PC-3 (cell line): ENCODE measurements at regions not wholly inside any gene's neighbourhood (a gene's known extent, or its start where the extent isn't known, plus 50 kb on each side); places are given as distances from the start of the nearest gene placed in this dataset.

Source experiments
- CTCF ChIP-seq: fragments of 300-600 bp; sonication (generic); conservative IDR thresholded peaks from 2 replicates; pipeline ENCODE4 v1.5.1; 2017; ENCODE audit warnings: antibody characterized with exemption, low read depth, mild to moderate bottlenecking, low read length
- EZH2 ChIP-seq: fragments of 300-600 bp; sonication (generic); IDR thresholded peaks from one replicate; pipeline ENCODE4 v1.6.1; 2017; ENCODE audit warnings: antibody characterized with exemption, mild to moderate bottlenecking, low read length; ENCODE audit not compliant: unreplicated experiment

DNA sequence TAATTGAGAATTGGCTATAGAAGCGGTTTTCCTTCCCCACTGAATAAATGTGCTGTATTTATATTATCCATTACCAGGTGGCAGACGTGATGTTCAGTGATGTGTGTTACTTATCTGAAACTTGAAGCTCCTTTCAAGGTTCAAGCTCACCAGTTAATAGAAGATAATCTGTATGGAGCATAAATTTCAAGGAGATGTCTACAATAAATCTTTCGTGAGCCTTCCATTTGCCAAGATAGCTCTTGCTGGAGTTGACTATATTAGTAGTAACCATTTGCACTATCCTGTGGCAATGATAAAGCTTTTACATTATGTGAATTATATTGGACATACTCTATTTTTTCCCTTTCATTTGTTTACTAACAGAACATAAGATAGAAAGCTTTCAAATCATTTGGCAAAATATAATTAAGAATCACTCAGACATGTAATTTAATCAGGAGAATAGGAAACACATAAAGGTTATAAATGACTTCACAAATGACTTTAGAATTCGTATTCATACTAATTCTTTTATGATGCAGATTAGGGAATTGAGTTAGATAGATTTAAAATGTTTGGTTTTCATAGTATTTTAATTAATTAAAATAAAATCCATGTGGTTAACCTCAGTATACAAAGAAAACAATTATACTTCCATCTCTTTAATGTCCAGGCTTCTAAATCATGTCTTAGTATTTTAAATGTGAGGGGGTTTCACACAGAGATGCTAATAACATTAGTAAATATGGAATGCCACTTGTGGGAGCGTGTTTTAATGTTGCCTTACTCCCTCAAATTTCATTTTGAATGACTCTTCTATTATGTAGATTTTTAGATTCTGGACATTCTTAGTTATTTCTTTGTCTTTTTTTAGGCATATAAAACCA is 664.4 kb upstream of the CDH8 start:
- TF ChIP-seq CTCF (no peak), EZH2 (no peak)
